Midbrain (tissue), 1 donor: ENCODE measurements at regions not wholly inside any gene's neighbourhood (a gene's known extent, or its start where the extent isn't known, plus 50 kb on each side); places are given as distances from the start of the nearest gene placed in this dataset.
"Not testable (repeated sequence)": the region's sequence is repeated elsewhere in the genome, so short reads cannot be mapped to it uniquely, and the experiment has no call there.

Experiments
- DNase-seq: peaks from one replicate; lab custom pipeline; 2025; lab: John Stamatoyannopoulos, UW

DNA sequence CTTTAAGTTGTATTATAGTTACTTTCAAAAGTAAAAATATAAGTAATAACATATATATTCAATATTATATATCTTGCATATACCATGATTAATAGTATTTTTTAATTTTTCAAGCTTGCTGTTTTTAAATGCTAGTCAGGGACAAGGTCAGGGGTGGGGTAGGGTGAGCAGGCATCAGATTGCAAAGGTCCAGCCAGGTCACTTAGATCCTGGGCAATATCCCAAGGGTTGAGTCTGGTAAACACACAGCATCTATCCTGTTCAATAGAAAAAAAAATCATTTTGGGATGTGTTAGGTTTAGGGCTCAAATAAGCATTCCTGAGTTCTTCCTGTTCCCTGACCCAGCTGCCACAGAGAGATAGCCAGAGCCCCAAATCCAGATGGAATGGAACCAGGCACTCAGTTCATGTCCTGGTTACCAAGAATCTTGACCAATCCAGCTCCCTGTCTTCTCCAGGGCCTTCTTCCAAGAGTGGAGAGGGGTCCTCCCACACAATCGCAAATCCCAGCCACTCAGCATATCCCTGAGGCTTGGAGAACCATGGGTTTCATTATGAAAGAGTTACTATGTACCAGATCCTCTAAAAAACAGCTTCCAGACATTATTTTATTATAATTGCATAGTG, 134.9 kb upstream of the TOP1 start:
- no peak for DNase-seq

DNA sequence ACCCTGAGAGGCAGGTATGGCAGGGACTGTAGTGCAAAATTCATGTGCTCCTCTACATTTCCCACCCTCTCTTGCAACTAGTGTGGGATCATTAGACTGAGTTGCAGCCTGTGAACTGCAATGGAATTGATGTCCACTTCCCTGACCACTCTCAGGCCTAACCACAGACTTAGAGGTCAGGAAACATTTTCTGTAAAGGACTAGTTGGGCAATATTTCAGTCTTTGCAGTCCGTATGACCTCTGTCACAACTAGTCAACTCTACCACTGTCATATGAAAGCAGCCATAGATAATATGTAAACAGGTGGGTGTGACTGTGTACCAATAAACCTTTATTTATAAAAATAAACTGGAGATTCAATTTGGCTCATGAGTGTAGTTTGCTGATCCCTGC, 134.4 kb upstream of the TOP1 start:
- DNase-seq = no peak

DNA sequence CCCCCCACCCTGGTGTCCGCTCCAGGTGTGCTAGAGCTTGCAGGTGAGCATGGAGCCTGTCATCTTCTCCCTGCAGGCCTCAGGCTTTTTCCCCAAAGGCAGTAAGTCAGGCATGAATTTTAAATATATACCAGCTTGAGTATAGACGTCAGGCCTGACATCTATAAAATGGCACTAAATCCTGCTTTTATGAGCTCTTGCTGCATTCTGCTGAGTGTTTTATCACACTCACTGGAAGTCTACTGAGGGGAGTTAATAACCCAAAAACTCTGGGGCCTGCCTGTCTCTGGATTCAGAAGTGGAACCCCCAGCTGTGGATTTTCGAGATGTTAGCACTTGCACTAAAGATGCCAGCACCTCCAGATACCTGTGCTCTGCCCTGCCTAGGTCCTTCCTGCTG, 133.4 kb upstream of the TOP1 start:
- no peak for DNase-seq

DNA sequence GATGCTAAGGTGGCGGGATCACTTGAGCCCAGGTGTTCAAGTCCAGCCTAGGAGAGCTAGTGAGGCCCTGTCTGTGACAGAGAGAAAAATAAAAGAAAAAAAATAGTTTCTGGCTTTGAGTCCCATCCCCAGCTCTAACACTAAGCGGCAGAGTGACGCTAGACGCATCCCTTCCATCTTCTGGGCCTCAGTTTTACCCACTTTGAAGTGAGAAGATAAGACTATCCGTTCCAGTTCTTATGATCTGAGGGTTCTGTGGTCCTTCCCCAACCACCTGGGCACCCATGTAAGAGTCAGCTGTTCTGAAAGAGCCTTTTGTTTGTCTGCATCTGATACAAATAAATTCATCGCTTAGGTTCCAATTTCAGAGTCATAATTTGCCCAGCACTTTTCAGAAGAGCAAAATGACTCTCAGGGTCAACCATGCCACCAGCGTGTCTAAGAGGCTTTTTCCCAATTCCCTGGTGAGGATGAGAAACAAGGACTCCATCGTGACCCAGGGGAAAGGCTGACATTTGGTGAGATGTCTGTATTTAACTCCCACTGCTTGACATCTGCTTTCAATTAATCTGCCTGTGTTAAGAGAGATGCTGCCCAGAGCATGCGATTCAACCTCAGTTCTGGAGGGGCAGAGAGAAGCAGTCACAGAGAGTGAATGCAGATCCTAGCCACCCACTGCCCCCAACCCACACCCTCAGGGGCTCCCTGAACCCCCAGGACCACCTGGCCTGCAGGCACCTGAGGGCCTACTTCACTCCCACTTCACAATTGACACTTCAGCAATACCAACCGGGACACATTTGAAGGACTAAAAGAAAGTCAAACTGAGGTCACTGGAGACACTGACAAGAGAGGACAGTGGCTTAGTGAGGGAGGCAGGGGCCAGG, 131.6 kb upstream of the TOP1 start:
- no peak for DNase-seq

DNA sequence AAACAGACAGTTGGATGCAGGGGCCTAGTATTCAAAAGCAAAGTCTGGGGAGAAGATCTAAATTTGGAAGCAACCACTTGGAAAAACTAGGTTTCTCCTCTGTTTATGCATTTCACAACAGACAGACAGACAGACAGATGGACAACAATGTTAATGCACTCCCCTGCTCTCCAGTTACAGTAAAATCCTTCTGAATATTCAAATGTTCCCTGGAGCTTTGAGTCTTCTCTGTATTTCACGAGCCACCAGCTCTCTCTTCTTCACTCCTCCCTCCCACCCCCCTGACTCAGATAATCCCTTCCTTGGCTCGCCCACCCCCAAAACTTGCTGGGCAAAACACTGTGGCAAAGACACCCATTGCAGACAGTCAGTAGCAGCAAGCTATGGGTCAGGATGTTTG, 129.3 kb upstream of the TOP1 start:
- DNase-seq = no peak

DNA sequence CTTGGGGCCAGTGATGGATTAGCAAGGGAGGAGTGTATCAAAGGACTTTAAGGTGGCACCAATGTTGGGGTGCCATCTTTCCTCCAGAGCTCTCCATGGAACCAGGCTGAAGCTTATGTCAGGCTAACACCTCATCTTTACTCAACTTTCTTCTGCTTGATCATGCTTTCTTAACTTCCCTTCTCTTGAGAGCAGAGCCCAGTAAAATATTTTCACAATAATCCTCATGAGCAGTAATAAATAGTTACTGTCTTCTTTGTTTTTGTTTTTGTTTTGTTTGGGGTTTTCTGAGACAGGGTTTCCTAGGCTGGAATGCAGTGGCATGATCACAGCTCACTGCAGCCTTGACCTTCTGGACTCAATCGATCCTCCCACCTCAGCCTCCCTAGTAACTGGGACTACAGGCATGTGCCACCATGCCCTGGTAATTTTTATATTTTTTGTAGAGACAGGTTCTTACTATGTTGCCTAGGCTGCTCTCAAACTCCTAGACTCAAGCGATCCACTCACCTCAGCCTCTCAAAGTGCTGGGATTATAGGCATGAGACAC, 127.9 kb upstream of the TOP1 start:
- no peak for DNase-seq

DNA sequence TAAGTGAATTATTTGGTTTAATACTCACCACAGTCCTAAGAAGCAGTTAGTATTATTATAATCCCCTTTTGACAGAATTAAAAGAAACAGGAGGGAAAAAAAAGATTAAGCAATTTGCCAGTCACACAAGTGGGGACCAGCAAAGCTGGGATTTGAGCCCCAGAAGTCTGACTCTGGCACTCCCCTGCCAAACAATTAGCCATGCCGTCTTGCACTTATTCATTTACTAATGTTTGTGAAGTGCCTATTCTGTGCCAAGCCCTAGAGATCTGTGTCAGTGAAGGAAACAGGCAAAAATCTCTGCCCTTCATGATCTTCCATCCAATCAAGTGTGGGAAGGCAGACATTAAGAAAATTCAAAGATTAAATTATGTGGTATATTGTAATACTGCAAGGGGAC, 126.0 kb upstream of the TOP1 start:
- no peak for DNase-seq

DNA sequence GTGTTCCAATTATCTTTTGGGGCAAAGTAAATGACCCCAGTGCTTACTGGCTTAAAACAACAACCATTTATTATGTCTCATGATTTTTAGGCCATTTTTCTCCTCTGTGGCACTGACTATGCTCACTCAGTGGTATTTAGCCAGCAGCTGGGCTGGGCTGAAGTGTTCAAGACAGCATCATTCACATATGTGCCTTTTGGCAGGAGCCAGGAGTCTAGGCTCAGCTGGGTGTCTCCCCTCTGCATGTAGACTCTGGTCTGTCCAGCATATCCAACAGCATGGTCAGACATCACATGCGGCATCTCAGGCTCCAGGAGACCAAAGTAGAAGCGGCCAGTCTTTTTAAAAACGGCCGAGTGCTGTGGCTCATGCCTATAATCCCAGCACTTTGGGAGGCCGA, 120.3 kb upstream of the TOP1 start:
- DNase-seq = no peak

DNA sequence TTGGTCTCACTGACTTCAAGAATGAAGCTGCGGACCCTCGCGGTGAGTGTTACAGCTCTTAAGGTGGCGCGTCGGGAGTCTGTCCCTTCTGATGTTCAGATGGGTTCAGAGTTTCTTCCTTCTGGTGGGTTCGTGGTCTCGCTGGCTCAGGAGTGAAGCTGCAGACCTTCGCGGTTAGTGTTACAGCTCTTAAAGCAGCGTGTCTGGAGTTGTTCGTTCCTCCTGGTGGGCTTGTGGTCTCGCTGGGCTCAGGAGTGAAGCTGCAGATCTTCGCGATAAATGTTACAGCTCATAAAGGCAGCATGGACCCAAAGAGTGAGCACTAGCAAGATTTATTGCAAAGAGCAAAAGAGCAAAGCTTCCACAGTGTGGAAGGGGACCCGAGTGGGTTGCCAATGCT, 119.1 kb upstream of the TOP1 start:
- DNase-seq = not testable (repeated sequence)

DNA sequence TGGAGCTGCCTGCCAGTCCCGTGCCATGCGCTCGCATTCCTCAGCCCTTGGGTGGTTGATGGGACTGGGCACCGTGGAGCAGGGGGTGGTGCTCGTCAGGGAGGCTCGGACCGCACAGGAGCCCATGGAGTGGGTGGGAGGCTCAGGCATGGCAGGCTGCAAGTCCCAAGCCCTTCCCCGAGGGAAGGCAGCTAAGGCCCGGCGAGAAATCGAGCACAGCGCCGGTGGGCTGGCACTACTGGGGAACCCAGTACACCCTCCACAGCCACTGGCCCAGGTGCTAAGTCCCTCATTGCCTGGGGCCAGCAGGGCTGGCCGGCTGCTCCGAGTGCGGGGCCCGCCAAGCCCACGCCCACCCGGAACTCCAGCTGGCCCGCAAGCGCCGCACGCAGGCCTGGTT, 118.2 kb upstream of the TOP1 start:
- not testable (repeated sequence) for DNase-seq

DNA sequence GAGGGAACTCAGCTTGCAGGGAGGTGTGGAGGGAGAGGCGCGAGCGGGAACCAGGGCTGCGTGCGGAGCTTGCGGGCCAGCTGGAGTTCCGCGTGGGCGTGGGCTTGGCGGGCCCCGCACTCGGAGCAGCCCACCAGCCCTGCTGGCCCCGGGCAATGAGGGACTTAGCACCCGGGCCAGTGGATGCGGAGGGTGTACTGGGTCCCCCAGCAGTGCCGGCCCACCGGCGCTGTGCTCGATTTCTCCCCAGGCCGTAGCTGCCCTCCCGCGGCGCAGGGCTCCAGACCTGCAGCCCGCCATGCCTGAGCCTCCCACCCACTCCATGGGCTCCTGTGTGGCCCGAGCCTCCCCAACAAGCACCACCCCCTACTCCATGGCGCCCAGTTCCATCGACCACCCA, 117.5 kb upstream of the TOP1 start:
- not testable (repeated sequence) for DNase-seq

DNA sequence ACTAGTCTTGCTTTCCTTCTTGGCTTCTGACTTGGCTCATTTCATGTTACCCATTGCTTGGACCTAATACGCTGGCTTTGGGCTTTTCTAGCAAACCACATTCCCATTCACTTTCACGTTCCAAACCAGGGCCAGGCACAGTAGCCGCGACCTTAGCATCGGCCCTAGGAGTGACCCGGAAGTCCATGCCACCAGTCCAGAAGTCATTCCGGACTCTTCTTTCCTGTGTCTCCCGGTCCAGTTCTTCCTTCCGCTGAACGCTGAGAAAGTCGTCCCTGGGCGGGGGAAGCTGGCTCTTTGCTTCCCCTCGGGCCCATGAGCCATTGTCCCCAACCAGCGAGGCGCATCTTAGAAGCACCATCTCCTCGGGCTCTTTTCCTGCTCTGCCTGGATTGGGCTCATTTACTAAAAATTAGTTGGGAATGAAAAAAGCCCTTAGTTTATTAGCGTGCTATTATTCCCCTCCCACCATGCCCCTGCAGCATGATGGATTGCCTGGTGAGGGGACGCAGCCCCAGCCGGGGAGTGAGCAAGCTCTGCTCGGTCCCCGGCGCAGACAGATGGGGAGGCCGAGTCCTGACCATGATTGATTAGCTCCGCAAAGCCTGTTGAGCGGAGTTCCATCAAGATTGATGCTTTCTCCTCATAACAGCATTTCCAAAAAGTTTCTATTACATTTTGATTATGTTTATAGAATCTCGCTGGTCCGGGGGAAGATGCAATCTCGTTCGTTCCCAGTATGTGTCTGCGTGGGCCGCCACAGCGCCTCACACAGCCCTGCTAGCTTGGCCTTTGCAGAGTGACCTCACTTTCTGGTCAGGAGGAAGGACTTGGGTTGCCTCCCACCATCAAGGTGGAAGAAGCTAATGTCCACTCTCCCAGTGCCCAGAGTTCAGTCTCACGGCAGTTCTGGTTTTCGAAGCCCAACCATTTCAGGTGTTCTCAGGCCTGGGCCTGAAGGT, 115.1 kb upstream of the TOP1 start:
- no peak for DNase-seq

DNA sequence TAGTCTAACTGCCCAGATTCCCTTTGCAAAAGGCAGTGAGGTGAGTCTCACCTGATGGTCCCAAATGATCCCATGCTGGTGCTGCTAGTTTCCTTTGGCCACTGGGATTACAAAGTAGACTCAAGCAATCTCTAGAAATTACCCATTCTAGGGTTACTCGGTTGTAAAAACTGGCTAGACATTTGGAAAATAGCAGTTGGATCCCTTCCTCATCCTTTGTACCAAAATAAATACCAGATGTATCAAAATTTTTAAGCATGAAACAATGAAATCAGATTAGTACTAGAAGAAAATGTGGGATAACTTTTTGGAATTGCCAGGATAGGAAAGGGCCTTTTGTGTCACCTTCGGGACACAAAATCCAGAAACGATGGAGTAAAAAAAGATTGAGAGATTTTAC, 112.9 kb upstream of the TOP1 start:
- DNase-seq = no peak

DNA sequence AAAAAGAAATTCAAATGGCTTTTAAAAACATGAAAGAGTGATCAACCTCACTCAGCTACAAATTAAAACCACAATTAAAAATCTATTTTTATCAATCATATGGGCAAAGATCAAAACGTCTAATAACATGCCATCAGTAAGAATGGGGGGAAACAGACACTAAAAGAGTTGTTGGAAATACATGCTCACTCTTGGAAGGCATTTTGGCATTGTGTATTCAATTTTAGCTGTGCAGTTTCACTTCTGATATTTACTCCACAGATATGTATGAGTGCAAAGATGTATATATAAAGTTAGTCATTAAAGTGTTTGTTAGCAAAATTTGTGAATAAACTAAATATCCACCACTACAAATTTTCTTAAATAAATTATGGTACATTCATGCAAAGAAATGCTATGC, 112.3 kb upstream of the TOP1 start:
- no peak for DNase-seq

DNA sequence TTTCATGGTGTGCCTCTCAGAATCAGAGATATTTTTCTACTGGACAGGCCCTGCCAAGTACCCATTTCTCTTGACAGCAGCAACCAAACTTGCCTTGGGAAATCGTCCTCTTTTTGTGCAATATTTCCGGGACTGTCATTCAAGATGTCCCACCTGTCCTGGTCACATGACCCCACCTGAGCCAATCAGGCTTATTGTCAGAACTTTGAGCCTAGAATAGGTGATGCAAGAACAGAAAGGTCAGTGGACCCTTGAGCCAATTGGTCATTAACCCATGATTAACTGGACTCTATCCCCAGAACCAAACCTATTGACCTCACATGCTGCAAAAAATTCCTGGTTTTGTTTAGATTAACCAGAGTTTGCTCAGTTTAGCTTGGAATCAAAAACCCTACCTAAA, 108.3 kb upstream of the TOP1 start:
- DNase-seq = no peak

DNA sequence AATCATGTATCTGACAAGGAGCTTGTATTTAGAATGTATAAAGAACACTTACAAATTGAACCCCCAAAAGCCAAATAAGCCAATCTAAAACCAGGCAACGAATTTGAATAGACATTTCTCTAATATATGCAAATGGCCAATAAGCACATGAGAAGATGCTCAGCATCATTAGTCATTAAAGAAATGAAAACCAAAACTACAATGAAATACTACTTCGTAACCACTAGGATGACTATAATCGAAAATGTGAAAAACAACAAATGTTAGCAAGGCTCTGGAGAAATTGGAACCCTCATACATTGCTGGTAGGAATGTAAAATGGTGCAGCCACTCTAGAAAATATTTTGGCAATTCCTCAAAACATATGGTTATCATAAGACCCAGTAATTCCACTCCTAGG, 105.8 kb upstream of the TOP1 start:
- DNase-seq = no peak

DNA sequence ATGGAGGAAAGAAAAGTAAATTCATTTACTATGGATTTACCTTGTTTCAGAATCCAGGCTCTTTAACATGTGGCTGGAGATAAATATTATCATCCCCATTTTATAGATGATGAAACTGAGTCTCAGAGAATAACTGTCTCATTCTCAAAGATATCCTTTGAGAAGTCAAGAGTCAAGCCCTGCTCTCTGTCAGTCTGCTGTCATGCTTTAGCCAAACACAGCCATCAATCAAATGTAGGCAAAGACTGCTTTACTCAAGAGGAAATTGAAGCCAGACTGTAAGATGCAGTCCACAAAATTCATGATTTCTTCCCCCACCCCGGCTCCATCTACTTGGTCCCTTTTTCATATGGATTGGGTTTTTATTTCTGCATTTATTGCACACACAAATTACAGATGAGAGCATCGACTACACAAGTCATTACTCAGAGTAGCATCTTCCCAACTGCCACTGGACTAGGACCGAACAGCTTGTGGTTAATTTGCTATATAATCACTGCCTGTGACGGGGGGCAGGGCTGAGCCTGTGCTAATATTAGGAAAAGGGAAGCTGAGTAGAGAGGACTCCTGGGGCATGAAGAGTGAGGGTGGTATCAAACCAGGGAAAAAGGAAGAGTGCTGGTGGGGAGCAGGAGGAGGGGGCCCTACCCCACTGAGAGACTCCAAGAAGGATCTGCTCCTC, 102.7 kb upstream of the TOP1 start:
- DNase-seq = no peak

DNA sequence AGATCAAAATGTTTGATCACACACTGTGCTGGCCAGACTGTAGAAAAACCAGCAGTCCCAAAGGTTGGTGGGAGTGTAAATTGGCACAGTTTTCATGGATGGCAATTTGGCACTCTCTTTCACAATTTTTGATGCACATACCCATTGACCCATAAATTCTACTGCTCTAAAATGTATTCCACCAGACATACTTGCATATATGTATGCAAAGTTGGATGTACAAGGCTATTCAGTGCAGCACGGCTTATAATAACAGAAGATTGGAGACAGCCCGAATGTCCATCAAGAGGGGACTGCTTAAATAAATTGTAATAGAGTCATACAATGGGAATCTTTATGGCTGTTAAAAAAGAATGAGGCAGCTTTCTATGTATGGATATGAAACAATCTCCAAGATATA, 101.7 kb upstream of the TOP1 start:
- no peak for DNase-seq

DNA sequence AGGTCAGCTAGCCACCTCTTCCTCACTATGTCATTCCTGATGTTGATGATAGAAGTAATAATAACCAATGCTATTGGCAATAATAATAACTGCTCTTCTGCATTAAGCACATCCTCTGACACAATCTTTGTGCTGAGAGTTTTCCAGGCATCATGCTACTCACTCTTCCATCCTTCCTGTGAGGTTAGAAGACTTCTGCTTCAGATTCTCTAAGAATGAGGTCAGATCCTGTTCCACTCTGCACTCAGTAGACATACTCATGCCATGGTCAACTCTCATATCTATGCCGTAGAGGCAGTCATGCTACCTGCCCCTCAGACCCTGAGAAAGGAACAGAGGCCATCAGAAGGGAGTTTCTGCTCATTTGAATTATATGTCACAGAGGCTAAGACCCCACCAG, 98.1 kb upstream of the TOP1 start:
- no peak for DNase-seq

DNA sequence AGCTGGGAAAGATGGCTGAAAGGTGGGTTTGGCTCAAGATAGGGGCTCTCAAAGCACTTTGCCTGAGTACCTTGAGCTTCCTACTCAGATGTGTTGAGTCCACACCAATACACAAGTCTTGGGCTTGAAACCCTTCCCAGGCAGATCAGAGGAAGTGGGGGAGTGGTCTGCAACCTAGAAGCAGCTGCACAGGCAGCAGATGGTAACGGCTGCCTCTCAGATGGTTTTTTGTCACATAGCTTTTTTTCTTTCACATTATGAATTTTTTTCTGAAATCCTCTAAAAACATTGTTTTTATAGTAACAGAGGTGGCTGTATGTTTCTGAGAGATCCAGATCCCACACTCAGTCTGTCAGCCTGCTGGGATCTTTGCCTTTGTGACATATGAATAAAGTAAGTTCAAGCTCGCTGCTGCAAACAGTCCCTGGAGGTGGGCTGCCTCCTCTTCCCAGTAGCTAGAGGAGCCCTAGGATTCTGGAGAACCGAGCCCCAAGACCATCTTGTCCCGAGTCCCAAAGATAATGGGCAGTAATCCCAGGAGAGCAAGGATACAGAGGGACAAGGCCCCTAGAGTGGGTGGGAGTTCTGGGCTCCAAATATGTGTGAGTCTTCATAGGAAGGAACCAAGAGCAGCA, 97.1 kb upstream of the TOP1 start:
- no peak for DNase-seq

DNA sequence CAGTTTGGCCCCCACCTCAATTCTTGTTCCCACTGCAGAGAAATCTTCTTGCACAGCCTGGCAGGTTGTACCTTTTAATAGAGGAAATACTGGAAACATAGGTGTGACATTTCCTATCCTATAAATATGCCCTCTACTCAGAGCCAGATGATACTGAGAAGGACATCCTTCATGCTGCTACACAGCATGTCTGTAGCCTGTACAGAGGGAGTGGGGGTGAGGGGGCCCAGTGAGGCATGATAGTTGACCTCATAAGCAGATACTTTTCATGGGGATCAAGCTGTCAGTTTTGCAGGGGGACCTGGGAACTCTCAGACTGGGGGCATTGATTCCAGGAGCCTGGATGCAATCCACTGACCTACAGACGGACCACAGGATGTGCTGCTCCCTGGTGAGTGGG, 96.2 kb upstream of the TOP1 start:
- no peak for DNase-seq
